Lower leg skin (tissue), 3 donors: ENCODE measurements at regions not wholly inside any gene's neighbourhood (a gene's known extent, or its start where the extent isn't known, plus 50 kb on each side); places are given as distances from the start of the nearest gene placed in this dataset.

Experiments used
- CTCF ChIP-seq, 3 donors: fragments of 450-650 bp; IDR thresholded peaks; one replicate each; pipeline ENCODE4 v1.5.1; 2016; ENCODE audit warnings: antibody characterized with exemption in 3 of 3, mild to moderate bottlenecking in 3 of 3, moderate library complexity in 2 of 3
- POLR2A ChIP-seq, 2 donors: fragments of 450-650 bp; IDR thresholded peaks; one replicate each; pipeline ENCODE4 v1.6.1; 2016 to 2017; ENCODE audit warnings: antibody characterized with exemption in 2 of 2, mild to moderate bottlenecking in 1 of 2, moderate library complexity in 1 of 2

DNA sequence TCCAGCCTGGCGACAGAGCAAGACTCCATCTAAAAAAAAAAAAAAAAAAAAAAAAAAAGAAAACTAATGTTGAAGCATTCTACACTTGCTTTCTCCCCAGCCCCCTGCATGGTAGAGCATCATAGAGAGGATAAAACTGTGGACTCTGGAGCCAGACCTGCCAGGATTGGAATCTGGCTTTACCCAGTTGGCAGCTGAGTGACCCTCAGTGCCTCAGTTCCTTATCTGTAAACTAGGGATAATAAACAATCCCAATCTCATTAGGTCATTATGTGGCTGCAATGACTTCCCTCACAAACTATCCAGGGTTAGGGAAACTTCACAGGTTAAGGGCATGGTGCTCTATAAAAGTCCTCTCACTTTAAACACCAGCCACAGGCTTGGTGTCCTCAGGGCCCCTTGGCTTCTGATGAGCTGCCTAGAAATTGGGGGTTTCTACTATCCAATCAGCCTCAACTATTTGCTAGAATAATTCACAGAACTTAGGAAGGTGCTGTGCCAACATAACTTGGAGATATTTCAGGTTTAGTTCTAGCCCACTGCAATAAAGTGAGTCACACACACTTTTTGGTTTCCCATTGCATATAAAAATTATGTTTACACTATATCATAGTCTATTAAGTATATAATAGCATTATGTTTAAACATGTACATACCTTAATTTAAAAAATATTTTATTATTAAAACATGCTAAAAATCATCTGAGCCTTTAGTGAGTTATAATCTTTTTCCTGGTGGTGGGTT is 180.5 kb upstream of the B3GALT2 start:
- TF ChIP-seq CTCF (IDR thresholded peaks at IDR 0.05) (no peak), POLR2A (IDR thresholded peaks at IDR 0.05) (no peak)
